Brain microvascular endothelial cell (primary cell): ENCODE measurements at regions not wholly inside any gene's neighbourhood (a gene's known extent, or its start where the extent isn't known, plus 50 kb on each side); places are given as distances from the start of the nearest gene placed in this dataset.
"Not testable (repeated sequence)": the region's sequence is repeated elsewhere in the genome, so short reads cannot be mapped to it uniquely, and the experiment has no call there.

Experiments
- DNase-seq: peaks from one replicate; pipeline ENCODE4 v3.0.0-alpha.2; 2020
- H3K27ac ChIP-seq: fragments of 250-450 bp; sonication (Bioruptor Pico); 2 replicates; pipeline ENCODE4 v1.5.1; 2020; ENCODE audit warnings: mild to moderate bottlenecking, moderate library complexity
- H3K27me3 ChIP-seq: fragments of 250-450 bp; sonication (Bioruptor Pico); replicated peaks from 2 replicates; pipeline ENCODE4 v1.5.1; 2020; ENCODE audit warnings: mild to moderate bottlenecking
- H3K36me3 ChIP-seq: fragments of 250-450 bp; sonication (Bioruptor Pico); replicated peaks from 2 replicates; pipeline ENCODE4 v1.5.1; 2020; ENCODE audit warnings: mild to moderate bottlenecking
- H3K4me3 ChIP-seq: 2 replicates; pipeline ENCODE4 v1.5.1; 2011; ENCODE audit warnings: low read depth, mild to moderate bottlenecking, control low read depth, low read length, moderate library complexity
- in situ Hi-C: cut with HindIII; loops from 2 replicates; pipeline ENCODE4 v1.10.0; 2017; ENCODE audit warnings: low sequenced_read_pairs, low pct_ligation_motif_present
- TF ChIP-seq, protein P1 (sequence below): IDR thresholded peaks from 2 replicates; pipeline ENCODE4 v1.5.1; 2011; ENCODE audit warnings: low read depth, mild to moderate bottlenecking, moderate library complexity, low read length, control low read depth, inconsistent platforms; ENCODE audit errors: missing control alignments

DNA sequence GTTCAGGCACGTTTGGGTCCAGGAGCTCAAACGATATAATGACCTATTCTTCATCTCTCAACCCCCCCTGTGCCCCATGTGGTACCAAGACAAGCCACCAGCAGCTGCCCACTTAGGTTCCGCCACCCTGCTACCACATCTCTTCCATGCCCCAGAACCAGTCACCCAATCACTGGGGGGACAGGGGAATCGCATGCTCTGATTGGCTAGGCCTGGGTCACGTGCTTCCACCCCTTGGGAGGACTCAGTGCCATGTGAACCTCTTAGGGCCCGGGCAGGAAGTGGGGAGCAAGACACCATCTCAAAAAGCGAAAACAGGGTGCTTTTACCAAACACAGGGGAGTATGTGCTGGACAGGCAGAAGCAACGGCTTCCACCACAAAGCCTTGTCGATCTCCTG, 91.3 kb downstream of the KATNIP start:
- no peaks in the 10 kb centered on the region for H3K27me3 ChIP-seq
- in situ Hi-C loops, result no loop called here
- H3K27ac ChIP-seq, result no peak overlapping the region
- H3K4me3 ChIP-seq, result no peak overlapping the region
- TF ChIP-seq, protein P1, sequence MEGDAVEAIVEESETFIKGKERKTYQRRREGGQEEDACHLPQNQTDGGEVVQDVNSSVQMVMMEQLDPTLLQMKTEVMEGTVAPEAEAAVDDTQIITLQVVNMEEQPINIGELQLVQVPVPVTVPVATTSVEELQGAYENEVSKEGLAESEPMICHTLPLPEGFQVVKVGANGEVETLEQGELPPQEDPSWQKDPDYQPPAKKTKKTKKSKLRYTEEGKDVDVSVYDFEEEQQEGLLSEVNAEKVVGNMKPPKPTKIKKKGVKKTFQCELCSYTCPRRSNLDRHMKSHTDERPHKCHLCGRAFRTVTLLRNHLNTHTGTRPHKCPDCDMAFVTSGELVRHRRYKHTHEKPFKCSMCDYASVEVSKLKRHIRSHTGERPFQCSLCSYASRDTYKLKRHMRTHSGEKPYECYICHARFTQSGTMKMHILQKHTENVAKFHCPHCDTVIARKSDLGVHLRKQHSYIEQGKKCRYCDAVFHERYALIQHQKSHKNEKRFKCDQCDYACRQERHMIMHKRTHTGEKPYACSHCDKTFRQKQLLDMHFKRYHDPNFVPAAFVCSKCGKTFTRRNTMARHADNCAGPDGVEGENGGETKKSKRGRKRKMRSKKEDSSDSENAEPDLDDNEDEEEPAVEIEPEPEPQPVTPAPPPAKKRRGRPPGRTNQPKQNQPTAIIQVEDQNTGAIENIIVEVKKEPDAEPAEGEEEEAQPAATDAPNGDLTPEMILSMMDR, result no peak
- no peak for DNase-seq
- H3K36me3 ChIP-seq, result no peaks in the 10 kb centered on the region

DNA sequence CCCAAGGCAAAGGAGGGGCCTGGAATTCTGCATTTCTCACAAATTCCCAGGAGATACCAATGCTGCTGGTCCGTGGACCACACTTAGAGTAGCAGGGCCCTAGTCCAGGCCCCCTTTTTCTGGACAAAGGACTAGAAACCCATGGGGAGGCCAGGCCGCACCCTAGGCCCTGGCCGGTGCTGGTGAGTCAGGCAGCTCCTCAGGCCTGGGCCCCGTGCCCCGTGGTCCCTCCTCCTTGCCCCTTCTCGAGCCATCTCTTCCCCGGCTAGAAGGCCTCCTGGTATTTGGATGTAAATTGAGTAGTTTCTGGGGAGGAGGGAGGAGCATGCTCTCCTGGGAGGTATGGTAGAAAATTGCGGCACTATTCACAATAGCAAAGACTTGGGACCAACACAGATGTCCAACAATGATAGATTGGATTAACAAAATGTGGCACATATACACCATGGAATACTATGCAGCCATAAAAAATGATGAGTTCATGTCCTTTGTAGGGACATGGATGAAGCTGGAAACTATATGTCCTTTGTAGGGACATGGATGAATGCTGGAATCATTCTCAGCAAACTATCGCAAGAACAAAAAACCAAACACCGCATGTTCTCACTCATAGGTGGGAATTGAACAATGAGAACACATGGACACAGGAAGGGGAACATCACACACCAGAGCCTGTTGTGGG, 91.9 kb downstream of the KATNIP start:
- H3K4me3 ChIP-seq, H3K36me3 ChIP-seq, H3K27ac ChIP-seq, DNase-seq, H3K27me3 ChIP-seq, in situ Hi-C loops: not testable (repeated sequence)

DNA sequence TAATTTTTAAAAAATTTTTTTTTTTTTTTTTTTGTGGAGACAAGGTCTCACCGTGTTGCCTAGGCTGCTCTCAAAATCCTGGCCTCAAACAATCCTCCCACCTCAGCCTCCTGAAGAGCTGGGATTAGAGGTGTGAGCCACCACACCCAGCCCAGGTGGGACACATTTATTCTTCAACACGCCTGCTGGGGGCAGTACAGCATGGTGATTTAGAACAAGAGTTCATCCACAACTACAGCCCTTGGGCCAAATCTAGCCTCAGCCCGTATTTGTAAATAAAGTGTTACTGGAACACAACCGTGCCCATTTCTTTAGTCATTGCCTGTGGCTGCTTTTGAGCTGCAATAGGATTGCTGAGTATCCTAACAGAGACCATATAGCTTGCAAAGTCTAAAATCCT, 92.8 kb downstream of the KATNIP start:
- no peak overlapping the region for H3K27ac ChIP-seq
- H3K36me3 ChIP-seq, result no peaks in the 10 kb centered on the region
- TF ChIP-seq, protein P1, result peak; percentile 55
- H3K4me3 ChIP-seq, result no peak overlapping the region
- DNase-seq, result no peak
- in situ Hi-C loops, result no loop called here
- H3K27me3 ChIP-seq, result no peaks in the 10 kb centered on the region

DNA sequence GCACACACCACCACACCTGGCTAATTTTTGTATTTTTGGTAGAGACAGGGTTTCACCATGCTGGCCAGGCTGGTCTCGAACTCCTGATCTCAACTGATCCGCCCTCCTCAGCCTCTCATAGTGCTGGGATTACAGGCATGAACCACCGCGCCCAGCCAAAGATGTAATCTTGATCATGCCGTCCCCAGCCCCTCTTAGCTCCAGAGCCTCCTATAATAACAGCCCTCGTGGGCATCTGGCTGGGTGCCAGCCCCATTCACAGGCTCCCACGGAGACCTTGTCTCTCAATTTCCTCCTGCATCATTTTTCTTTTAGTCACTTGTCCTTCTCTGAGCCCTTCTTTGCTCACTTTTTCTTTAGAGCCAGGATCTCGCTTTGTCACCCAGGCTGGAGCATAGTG, 94.2 kb downstream of the KATNIP start:
- in situ Hi-C loops, result no loop called here
- Histone ChIP-seq H3K36me3 (no peaks in the 10 kb centered on the region), H3K4me3 (no peak overlapping the region), H3K27me3 (no peaks in the 10 kb centered on the region), H3K27ac (no peak overlapping the region)
- no peak for DNase-seq
- TF ChIP-seq, protein P1, result no peak

DNA sequence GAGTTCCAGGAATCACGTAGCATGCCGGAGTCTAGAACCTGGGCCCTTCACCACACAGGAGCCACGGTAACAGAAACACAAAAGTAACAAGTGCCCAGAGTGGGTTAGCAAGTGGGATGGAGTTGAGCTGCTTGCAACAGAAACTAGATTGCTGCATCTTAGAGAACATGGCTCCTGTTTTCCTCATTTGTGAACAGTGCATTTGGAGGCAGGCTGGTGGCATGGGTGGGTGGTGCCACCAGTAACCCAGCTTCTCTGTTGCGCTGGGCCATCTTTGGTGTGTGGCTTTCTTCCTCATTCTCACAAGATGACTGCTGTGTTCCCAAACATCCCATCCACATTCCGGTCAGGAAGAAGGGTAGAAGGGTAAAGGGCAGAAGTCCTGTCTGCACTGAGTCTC, 95.5 kb downstream of the KATNIP start:
- H3K36me3 ChIP-seq, result no peaks in the 10 kb centered on the region
- H3K27ac ChIP-seq, result no peak overlapping the region
- DNase-seq, result no peak
- in situ Hi-C loops, result no loop called here
- H3K27me3 ChIP-seq, result no peaks in the 10 kb centered on the region
- TF ChIP-seq, protein P1, result no peak
- H3K4me3 ChIP-seq, result no peak overlapping the region

DNA sequence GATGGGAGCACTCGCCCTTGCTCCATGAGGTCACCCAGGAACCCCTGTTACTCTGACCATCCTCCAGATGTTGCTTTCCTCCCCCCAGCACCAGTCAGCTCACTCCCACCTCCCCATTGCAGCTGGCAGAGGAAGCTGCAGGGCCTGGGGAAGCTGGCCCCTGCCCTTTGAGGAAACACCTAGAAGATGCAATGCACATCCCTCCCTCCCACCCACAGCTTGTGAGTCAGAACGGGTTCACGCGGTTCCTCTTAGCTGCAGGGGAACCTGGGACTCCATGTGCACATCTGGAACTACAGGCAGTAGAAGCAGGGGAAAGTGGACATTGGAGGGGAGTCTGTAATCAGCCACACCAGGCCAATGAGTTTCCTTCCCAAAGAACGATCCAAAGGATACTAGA, 96.9 kb downstream of the KATNIP start:
- Histone ChIP-seq H3K36me3 (no peaks in the 10 kb centered on the region), H3K27me3 (no peaks in the 10 kb centered on the region), H3K27ac (no peak overlapping the region), H3K4me3 (no peak overlapping the region)
- in situ Hi-C loops, result no loop called here
- no peak for DNase-seq
- TF ChIP-seq, protein P1, result no peak
